Effector memory CD4-positive, alpha-beta T cell (primary cell): ENCODE measurements at regions not wholly inside any gene's neighbourhood (a gene's known extent, or its start where the extent isn't known, plus 50 kb on each side); places are given as distances from the start of the nearest gene placed in this dataset.

Experiments used
- DNase-seq, 3 donors: peaks; one replicate each; pipeline ENCODE4 v3.0.0-alpha.2; 2020
- H3K27ac ChIP-seq: 2 replicates; pipeline ENCODE4 v1.7.0; 2013; ENCODE audit warnings: mild to moderate bottlenecking, low read length, moderate library complexity; ENCODE audit not compliant: insufficient read depth, poor library complexity, severe bottlenecking
- H3K27me3 ChIP-seq: replicated peaks from 2 replicates; pipeline ENCODE4 v1.7.0; 2013; ENCODE audit warnings: mild to moderate bottlenecking, low read length; ENCODE audit not compliant: insufficient read depth, control insufficient read depth, poor library complexity, severe bottlenecking
- H3K36me3 ChIP-seq: 2 replicates; pipeline ENCODE4 v1.7.0; 2013; ENCODE audit warnings: mild to moderate bottlenecking, low read length, moderate library complexity; ENCODE audit not compliant: control insufficient read depth, insufficient read depth
- H3K4me1 ChIP-seq: 2 replicates; pipeline ENCODE4 v1.7.0; 2013; ENCODE audit warnings: low read length, mild to moderate bottlenecking; ENCODE audit not compliant: control insufficient read depth, insufficient read depth, poor library complexity, severe bottlenecking
- H3K4me3 ChIP-seq: 2 replicates; pipeline ENCODE4 v1.7.0; 2013; ENCODE audit warnings: low read length, low read depth, mild to moderate bottlenecking; ENCODE audit not compliant: insufficient read depth, poor library complexity, severe bottlenecking
- H3K9me3 ChIP-seq: 2 replicates; pipeline ENCODE4 v1.7.0; 2013; ENCODE audit warnings: mild to moderate bottlenecking, low read length, moderate library complexity; ENCODE audit not compliant: control insufficient read depth

DNA sequence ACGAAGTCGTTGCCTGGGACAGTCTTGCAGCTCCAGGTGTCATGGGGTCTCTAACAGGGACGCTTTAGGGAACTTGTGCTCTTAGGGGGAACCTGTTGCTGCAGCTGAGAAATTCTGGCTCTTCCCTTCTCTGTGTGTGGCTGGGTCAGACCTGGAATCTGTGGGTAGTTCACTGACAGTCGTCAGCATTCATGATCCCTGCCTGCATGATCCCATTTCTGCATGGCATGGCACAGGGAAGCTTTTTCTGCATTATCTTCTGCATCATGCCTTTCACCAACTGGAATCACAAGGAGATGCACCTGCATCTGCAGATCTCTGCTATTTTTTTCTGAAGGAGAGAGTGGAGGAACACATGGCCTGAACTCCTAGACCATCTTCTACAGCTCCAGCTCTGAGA is 85.6 kb downstream of the SOX9 start:
- H3K4me1 ChIP-seq = no peaks in the 10 kb centered on the region
- H3K9me3 ChIP-seq = no peaks in the 10 kb centered on the region
- DNase-seq = no peak
- H3K36me3 ChIP-seq = no peaks in the 10 kb centered on the region
- H3K27me3 ChIP-seq = no peaks in the 10 kb centered on the region
- H3K4me3 ChIP-seq = no peak overlapping the region
- H3K27ac ChIP-seq = no peak overlapping the region

DNA sequence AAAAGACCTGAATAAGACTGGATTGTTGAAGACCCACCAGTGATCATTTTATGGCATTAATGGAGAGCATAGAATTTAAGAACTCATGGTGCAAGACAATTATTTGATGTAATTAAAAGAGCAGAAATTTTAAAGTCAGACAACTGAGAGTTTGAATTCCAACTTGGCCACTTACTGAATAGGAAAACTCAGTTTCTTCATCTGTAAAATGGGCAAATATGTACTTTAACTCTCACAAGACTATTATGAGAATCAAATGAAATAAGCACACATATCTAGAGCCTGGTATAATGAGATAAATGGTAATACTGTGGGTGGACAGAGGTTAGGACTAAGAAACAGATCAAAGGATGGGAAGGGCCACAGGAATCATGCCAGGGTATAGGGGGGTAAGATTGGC is 88.0 kb downstream of the SOX9 start:
- H3K4me3 ChIP-seq = no peak overlapping the region
- H3K27me3 ChIP-seq = no peaks in the 10 kb centered on the region
- no peaks in the 10 kb centered on the region for H3K36me3 ChIP-seq
- H3K9me3 ChIP-seq = no peaks in the 10 kb centered on the region
- no peak for DNase-seq
- no peaks in the 10 kb centered on the region for H3K4me1 ChIP-seq
- no peak overlapping the region for H3K27ac ChIP-seq

DNA sequence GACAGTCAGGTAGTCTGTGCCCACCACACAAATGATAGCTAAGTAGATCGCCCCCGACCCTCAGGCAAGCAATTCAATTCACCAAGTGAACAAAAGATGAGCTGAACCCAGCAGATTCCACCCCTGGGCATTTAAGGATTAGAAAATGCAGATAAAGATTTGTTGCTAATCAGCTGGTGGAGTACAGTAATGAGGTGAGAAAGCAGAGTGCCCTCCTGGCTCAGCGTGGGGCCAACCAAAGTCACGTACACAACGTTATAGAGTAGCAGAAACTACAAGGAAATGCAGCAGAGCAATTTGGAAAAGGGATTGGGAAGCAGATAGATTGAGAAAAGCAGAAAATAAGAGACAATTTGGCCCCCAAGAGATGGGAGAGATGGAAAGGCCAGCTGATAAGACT is 91.2 kb downstream of the SOX9 start:
- Histone ChIP-seq H3K36me3 (no peaks in the 10 kb centered on the region), H3K9me3 (no peaks in the 10 kb centered on the region), H3K27ac (no peak overlapping the region), H3K4me3 (no peak overlapping the region), H3K27me3 (no peaks in the 10 kb centered on the region), H3K4me1 (no peaks in the 10 kb centered on the region)
- DNase-seq = no peak

DNA sequence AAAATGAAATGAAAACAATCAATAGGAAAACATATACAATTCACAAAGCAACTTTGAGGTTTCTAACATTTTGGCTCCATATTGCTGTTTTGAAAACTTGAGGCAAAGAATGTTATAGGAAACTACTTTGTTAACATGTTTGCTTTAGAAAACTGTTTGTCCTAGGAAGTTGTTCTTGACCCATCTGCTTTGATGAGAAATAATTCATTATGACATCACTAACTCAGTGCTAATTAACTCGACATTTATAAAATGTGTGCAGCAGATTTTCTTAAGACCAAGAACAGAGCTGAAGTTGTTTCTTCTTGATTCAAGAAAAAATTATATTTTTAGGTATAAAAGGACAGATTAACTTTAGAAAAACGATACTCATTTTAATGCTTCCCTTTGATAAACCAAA is 94.7 kb downstream of the SOX9 start:
- Histone ChIP-seq H3K27ac (no peak overlapping the region), H3K9me3 (no peaks in the 10 kb centered on the region), H3K4me1 (no peaks in the 10 kb centered on the region), H3K36me3 (no peaks in the 10 kb centered on the region), H3K27me3 (peaks cover 14% of the 10 kb centered on the region), H3K4me3 (no peak overlapping the region)
- DNase-seq = no peak

DNA sequence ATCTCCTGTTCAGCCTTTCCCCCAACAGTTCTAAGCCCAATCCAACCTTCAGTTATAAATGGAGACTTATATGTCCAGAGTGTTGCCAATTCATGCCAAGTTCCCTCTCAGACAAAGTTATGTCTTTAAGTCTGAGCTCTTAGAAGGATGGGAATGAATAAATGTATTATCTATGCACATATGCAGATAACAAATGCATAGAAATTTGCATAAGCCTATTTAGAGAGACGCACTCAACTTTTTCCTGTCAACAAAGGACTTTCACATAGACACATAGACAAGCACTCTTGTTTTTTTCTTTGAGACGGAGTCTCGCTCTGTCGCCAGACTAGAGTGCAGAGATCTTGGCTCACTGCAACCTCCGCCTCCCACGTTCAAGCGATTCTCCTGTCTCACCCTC is 95.1 kb downstream of the SOX9 start:
- DNase-seq = no peak
- Histone ChIP-seq H3K27me3 (peaks cover 14% of the 10 kb centered on the region), H3K9me3 (no peaks in the 10 kb centered on the region), H3K36me3 (no peaks in the 10 kb centered on the region), H3K4me1 (no peaks in the 10 kb centered on the region), H3K4me3 (no peak overlapping the region), H3K27ac (no peak overlapping the region)

DNA sequence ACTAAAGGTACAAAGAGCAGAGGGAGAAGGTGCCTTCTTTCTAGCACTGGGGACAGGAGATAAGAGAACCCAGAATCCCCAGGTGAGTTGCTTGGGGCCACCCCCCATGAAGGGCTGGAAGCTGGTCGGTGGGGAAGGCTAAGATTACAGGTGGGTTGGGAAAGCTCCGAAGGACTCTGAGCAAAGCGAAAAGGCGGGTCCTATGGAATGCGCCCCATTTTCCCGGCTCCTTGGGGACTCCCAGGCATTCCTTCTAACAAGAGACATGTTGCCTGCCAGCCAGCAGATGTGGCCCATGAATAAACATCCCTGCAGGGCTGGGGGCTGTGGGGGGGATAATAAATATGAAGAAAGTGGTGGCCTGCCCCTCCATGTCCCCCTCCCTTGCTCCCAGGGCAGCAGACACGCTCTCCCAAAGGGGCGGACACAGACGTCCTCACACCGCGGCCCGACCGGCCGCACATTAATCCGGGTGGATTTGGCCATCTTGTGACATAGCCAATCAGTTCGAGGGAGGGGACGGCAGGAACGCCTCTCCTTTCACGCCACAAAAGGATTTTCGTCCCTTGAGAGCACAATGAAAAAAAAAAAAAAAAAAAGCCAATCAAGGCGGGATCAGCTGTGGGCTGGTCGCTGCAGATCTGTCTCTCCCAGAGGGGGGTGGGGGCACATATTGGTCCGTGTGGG is 98.5 kb downstream of the SOX9 start:
- Histone ChIP-seq H3K9me3 (no peaks in the 10 kb centered on the region), H3K4me3 (no peak overlapping the region), H3K36me3 (no peaks in the 10 kb centered on the region), H3K27me3 (peaks cover 14% of the 10 kb centered on the region), H3K4me1 (no peaks in the 10 kb centered on the region), H3K27ac (no peak overlapping the region)
- DNase-seq = no peak

DNA sequence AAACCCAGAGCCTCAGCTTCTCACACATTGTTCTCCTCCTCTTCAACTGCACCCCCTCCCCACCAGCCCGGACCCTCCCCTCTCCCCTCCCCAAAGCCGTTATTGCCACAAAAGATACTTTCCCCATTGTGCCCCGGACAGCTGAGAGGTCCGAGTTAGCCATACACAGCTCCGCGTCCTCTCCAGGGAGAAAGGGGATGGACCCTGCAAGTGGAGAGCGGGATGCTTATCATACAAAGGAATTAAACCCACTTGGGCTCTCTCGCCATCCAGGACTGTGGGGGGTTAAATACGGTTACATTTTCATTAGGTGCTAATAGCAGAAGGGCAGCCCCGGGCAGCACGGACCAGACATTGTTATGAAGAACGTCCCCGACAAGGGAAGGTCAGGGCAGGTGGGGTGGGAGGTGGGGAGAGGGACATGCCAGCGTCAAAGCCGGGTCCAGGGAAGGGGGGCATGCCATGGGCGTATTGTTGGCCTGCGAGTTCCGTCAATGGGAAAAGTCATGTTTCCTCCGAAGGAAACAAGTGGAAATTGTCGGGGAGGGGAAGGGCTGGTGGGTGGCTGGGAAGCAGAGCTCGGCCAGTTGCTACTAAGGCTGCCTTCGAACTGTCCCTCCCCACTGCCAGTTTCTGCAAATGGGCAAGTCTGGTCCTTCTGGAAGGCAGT is 99.1 kb downstream of the SOX9 start:
- Histone ChIP-seq H3K4me3 (no peak overlapping the region), H3K36me3 (no peaks in the 10 kb centered on the region), H3K27me3 (peaks cover 14% of the 10 kb centered on the region), H3K9me3 (no peaks in the 10 kb centered on the region), H3K27ac (no peak overlapping the region), H3K4me1 (no peaks in the 10 kb centered on the region)
- DNase-seq = no peak

DNA sequence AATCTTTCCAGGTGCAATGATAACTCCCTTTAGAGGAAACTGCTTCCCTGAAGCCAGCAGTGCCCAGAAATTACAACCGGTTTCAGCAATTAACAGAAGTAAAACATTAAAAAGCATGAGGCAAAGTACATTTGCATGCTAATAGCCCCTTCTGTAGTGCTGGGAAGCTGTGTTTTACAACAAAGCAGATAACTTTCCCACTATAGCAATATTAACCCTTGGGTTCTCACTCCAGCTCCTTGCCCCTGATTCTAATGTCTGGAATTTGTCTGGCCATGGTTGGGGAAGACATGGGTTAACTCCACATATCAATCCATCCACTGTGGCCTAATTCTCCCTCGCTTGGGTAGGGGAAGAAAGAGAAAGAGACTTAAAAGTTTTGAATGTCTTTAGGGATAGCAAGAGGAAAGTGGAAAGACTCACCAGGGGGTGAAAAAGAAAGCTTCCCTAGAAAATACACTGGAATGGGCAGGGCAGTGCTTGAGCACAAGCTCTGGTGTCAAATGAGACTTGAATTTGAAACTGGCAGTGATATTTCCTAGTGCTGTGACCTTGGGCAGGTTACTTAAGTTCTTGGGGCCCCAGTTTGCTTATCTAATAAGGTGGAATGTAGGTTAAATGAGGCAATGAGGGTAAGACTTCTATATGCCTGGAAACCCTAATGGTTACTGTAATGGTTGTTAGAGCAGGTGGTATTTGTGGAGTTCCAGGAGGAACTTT is 102.0 kb downstream of the SOX9 start:
- DNase-seq = no peak
- Histone ChIP-seq H3K36me3 (no peaks in the 10 kb centered on the region), H3K27me3 (peaks cover 14% of the 10 kb centered on the region), H3K4me1 (no peaks in the 10 kb centered on the region), H3K4me3 (no peak overlapping the region), H3K9me3 (no peaks in the 10 kb centered on the region), H3K27ac (no peak overlapping the region)

DNA sequence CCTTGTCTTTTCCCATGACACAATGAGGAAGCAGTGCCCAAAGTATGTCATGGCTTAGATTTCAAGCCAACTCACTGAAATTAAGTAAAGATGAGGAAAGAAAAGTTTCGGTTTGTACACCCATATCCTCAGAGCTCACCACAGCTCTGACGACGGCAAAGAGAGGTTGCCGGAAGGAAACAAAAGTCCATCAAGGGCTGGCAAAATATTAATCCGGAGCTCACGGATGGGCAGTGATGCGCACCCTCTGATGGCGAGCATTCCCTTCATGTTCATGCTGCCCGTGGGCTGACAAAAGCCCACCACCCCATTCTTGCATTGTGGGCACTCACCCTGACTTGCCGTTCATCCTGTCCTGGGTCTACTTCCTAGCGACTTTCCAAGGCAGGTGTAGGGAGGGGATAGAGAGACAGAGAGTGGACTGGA is 103.1 kb downstream of the SOX9 start:
- Histone ChIP-seq H3K36me3 (no peaks in the 10 kb centered on the region), H3K27me3 (peaks cover 7% of the 10 kb centered on the region), H3K27ac (no peak overlapping the region), H3K9me3 (no peaks in the 10 kb centered on the region), H3K4me1 (no peaks in the 10 kb centered on the region), H3K4me3 (no peak overlapping the region)
- no peak for DNase-seq

DNA sequence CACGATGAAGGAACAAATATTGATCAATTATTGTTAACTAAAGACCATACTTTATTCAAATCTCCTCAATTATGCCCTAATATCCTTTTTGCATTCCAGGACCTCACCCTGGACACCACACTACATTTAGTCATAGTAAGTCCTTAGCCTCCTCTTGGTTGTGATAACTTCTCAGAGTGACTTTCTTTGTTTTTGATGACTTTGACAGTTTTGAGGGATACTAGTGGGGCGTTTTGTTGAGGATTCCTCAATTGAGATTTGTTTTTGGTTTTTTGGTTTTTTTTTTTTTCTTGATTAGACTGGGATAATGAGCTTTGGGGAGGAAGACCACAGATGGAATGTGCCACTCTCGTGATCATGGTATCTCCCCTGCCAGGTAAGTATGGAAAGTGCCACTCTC is 105.5 kb downstream of the SOX9 start:
- Histone ChIP-seq H3K9me3 (no peaks in the 10 kb centered on the region), H3K27ac (no peak overlapping the region), H3K4me3 (no peak overlapping the region), H3K27me3 (no peaks in the 10 kb centered on the region), H3K36me3 (no peaks in the 10 kb centered on the region), H3K4me1 (no peaks in the 10 kb centered on the region)
- DNase-seq = no peak
